ENCODE measurements at regions not wholly inside any gene's neighbourhood (a gene's known extent, or its start where the extent isn't known, plus 50 kb on each side); places are given as distances from the start of the nearest gene placed in this dataset.
"Not testable (repeated sequence)": the region's sequence is repeated elsewhere in the genome, so short reads cannot be mapped to it uniquely, and the experiment has no call there.

GRCh38 chr6:125637207-125637606 is 112.2 kb upstream of the HEY2 start:
- no peaks in the 10 kb centered on the region for H3K27me3 ChIP-seq
- no peak for TF ChIP-seq CTCF (IDR thresholded peaks at IDR 0.05)
- no peak overlapping the region for H3K27ac ChIP-seq
- H3K4me1 ChIP-seq (ENCODE audit: control insufficient read depth in 1 of 2, insufficient read depth in 1 of 2, low read depth in 1 of 2, low read length in 1 of 2): no peaks in the 10 kb centered on the region
- no peak overlapping the region for H3K4me3 ChIP-seq (ENCODE audit: low read depth in 1 of 2, low read length in 1 of 2)
- H3K9me3 ChIP-seq: no peaks in the 10 kb centered on the region
- H3K36me3 ChIP-seq: no peaks in the 10 kb centered on the region

DNA sequence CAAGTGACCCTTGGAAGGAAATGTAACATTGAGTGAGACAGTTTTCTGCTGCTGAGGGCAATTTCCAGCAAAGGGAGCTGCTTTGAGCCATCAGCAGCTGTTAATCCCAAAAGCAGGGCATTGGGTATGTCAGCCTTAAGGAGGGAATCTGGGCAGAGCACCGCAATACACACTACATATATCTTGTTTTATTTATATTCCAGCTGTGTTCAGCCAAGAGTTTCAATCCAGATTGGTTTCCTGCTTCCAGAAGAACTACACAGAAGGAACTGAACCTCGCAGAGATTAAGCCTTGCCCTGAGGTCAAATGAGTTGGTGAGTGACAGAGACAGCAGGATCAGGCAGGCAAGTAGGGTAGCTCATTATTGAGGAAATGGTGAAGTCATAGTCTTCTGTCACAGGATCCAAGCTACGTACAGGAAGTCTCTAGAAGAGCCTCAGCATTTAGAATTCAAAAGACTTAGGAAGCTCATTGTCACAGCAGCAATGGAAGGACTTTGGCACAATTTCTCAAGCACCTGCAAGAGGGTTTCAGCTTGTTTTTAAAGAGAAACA is 109.9 kb upstream of the HEY2 start:
- Histone ChIP-seq H3K9me3 (no peaks in the 10 kb centered on the region), H3K27me3 (no peaks in the 10 kb centered on the region), H3K4me1 (ENCODE audit: control insufficient read depth in 1 of 2, insufficient read depth in 1 of 2, low read depth in 1 of 2, low read length in 1 of 2) (no peaks in the 10 kb centered on the region), H3K4me3 (ENCODE audit: low read depth in 1 of 2, low read length in 1 of 2) (no peak overlapping the region), H3K27ac (no peak overlapping the region), H3K36me3 (no peaks in the 10 kb centered on the region)
- no peak for TF ChIP-seq CTCF (IDR thresholded peaks at IDR 0.05)

DNA sequence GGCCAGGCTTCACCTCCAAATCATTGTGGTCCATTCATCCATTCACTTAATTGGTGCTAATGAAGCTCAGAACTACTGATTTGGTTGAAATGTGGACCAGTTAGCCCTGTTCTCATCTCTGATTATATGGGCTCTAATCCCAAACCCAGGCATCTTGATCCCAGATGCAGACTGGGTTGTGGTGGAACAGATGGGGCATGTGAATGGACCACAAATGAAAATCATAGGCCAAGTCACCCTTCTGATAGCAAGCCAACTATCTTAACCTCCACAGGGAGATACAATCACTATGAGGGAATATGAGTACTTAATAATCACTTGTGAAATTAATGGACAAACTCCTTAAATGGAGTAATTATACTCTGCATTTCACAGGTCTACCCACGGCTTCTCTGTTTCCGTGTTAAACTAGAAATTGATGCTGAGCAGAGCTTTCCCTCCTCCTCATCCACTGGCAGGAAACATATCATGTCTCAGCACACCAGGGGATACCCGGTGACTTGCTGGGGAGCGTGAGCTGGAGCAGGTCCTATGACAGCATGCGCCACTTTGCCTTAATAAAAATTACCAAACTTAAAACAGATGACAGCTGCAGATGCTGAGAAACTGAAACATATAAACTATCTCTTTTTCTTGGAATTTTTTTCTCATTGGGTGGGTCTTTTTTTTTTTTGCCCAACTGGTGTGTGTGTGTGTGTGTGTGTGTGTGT is 108.8 kb upstream of the HEY2 start:
- Histone ChIP-seq H3K9me3 (no peaks in the 10 kb centered on the region), H3K27ac (no peak overlapping the region), H3K4me1 (ENCODE audit: control insufficient read depth in 1 of 2, insufficient read depth in 1 of 2, low read depth in 1 of 2, low read length in 1 of 2) (no peaks in the 10 kb centered on the region), H3K27me3 (no peaks in the 10 kb centered on the region), H3K36me3 (no peaks in the 10 kb centered on the region), H3K4me3 (ENCODE audit: low read depth in 1 of 2, low read length in 1 of 2) (no peak overlapping the region)
- no peak for TF ChIP-seq CTCF (IDR thresholded peaks at IDR 0.05)

DNA sequence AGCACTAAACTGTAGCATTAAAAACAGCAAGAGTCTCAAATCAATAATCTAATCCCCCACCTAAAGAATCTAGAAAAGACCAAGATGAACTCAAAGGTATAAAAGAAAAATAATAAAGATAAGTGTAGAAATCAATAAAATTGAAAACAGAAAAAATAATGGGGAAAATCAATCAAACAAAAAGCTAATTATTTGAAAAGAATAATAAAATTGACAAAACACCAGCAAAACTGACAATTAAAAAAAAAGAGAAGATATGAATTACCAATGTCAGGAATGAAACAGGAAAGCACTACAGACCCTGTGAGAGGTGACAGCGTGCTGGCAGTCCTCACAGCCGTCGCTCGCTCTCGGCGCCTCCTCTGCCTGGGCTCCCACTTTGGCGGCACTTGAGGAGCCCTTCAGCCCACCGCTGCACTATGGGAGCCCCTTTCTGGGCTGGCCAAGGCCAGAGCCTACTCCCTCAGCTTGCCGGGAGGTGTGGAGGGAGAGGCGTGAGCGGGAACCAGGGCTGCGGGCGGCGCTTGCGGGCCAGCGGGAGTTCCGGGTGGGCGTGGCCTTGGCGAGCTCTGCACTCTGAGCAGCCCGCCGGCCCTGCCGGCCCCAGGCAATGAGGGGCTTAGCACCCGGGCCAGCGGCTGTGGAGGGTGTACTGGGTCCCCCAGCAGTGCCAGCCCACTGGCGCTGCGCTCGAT is 105.3 kb upstream of the HEY2 start:
- not testable (repeated sequence) for H3K27ac ChIP-seq; H3K4me1 ChIP-seq (ENCODE audit: control insufficient read depth in 1 of 2, insufficient read depth in 1 of 2, low read depth in 1 of 2, low read length in 1 of 2); H3K36me3 ChIP-seq; H3K4me3 ChIP-seq (ENCODE audit: low read depth in 1 of 2, low read length in 1 of 2); H3K9me3 ChIP-seq; H3K27me3 ChIP-seq

DNA sequence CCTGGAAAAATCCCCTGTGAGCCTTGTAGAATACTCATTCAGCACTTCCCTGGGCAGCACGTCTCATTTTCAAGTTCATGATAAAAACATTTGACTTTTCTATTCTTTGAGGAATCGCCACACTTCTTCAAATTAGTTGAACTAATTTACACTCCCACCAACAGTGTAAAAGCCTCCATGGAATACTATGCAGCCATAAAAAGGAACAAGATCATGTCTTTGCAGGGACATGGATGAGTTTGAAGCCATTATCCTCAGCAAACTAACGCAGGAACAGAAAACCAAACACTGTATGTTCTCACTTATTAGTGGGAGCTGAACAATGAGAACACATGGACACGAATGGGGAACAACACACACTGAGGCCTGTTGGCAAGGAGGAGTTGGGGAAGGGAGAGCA is 102.0 kb upstream of the HEY2 start:
- H3K4me3 ChIP-seq (ENCODE audit: low read depth in 1 of 2, low read length in 1 of 2): no peak overlapping the region

GRCh38 chr6:125653752-125654151 is 95.7 kb upstream of the HEY2 start:
- not testable (repeated sequence) for H3K4me1 ChIP-seq (ENCODE audit: control insufficient read depth in 1 of 2, insufficient read depth in 1 of 2, low read depth in 1 of 2, low read length in 1 of 2); H3K9me3 ChIP-seq; H3K4me3 ChIP-seq (ENCODE audit: low read depth in 1 of 2, low read length in 1 of 2); H3K27ac ChIP-seq; H3K27me3 ChIP-seq; H3K36me3 ChIP-seq

More for the DNA sequence above, 102.0 kb upstream of the HEY2 start:
- no peaks in the 10 kb centered on the region for H3K9me3 ChIP-seq
- no peak for TF ChIP-seq CTCF (IDR thresholded peaks at IDR 0.05)
- no peaks in the 10 kb centered on the region for H3K4me1 ChIP-seq (ENCODE audit: control insufficient read depth in 1 of 2, insufficient read depth in 1 of 2, low read depth in 1 of 2, low read length in 1 of 2)
- no peaks in the 10 kb centered on the region for H3K27me3 ChIP-seq
- no peaks in the 10 kb centered on the region for H3K36me3 ChIP-seq
- H3K27ac ChIP-seq: no peak overlapping the region

Measured in neutrophil (primary cell).